A549 (cell line): ENCODE measurements at regions not wholly inside any gene's neighbourhood (a gene's known extent, or its start where the extent isn't known, plus 50 kb on each side); places are given as distances from the start of the nearest gene placed in this dataset.

Experiments
- CTCF ChIP-seq: fragments of >200 bp; sonication (Bioruptor Twin); formaldehyde crosslinking; IDR thresholded peaks from 3 replicates; pipeline ENCODE4 v1.5.1; 2016
- MAZ ChIP-seq: fragments of 150-350 bp; IDR thresholded peaks from 2 replicates; pipeline ENCODE4 v1.6.1; 2014; ENCODE audit warnings: antibody characterized with exemption, low read depth, low read length, borderline replicate concordance
- ZNF302 ChIP-seq: fragments of 250-450 bp; sonication (Bioruptor Pico); IDR thresholded peaks from 2 replicates; pipeline ENCODE4 v1.9.0; 2021; ENCODE audit warnings: inconsistent platforms, mild to moderate bottlenecking, moderate library complexity

- TF ChIP-seq CTCF: no peak
- no peak for TF ChIP-seq ZNF302
- TF ChIP-seq MAZ: no peak
Observed at GRCh38 chr6:165959627-165960026, 208.0 kb downstream of the TBXT start.
